ENCODE measurements at regions not wholly inside any gene's neighbourhood (a gene's known extent, or its start where the extent isn't known, plus 50 kb on each side); places are given as distances from the start of the nearest gene placed in this dataset.

DNA sequence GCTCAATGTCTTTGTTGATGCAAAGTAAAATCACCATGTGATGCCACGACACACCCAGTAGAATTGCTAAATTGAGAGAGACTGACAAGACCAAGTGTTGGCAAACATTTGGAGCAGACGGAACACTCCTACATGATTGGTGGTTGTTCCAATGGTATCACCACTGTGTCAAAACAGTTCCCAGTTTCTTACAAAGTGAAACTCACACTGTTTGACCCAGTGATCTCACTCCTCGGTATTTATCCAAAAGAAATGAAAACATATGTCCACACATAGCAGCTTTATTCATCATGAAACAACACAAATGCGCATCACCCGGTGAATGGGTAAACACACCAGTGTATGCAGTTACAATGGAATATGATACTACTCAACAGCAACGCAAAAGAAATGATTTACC lies 74.0 kb upstream of the SULF2 start:
- H3K27ac Mint-ChIP-seq = no peak overlapping the region
- H3K9me3 Mint-ChIP-seq = peaks cover 0 to 14% (median 5%) of the 10 kb centered on the region in 7 donors
- Histone ChIP-seq H3K4me2 (replicated peaks; ENCODE audit: extremely low read depth, low read length, poor library complexity, severe bottlenecking) (no peak overlapping the region), H3K36me3 (replicated peaks in 1 of 2; ENCODE audit: control insufficient read depth in 1 of 2, insufficient read depth in 2 of 2, low read length in 2 of 2) (no peaks in the 10 kb centered on the region), H3K9me3 (replicated peaks in 1 of 2; ENCODE audit: control insufficient read depth in 1 of 2, insufficient read depth in 1 of 2, low read length in 2 of 2) (no peaks in the 10 kb centered on the region), H2AFZ (ENCODE audit: insufficient read depth, low read depth, low read length, poor library complexity, severe bottlenecking) (no peak overlapping the region), H3K27me3 (ENCODE audit: control insufficient read depth in 2 of 2, insufficient read depth in 2 of 2, low read length in 2 of 2) (no peaks in the 10 kb centered on the region), H3K27ac (ENCODE audit: low read depth in 1 of 2, low read length in 2 of 2) (no peak overlapping the region), H3K4me1 (ENCODE audit: control insufficient read depth in 1 of 2, insufficient read depth in 2 of 2, low read length in 2 of 2) (no peaks in the 10 kb centered on the region), H4K20me1 (ENCODE audit: insufficient read depth, low read length) (no peaks in the 10 kb centered on the region), H3K4me3 (replicated peaks in 1 of 3; ENCODE audit: low read depth in 2 of 3, low read length in 3 of 3) (no peak overlapping the region), H3K79me2 (ENCODE audit: insufficient read depth, low read length) (no peaks in the 10 kb centered on the region), H3K9ac (ENCODE audit: insufficient read depth, low read length, poor library complexity, severe bottlenecking) (no peak overlapping the region)
- H3K27me3 Mint-ChIP-seq (ENCODE audit: low read depth in 3 of 3) = peaks cover 5 to 25% (median 25%) of the 10 kb centered on the region in 3 donors
- H3K36me3 Mint-ChIP-seq = no peaks in the 10 kb centered on the region
- TF ChIP-seq, protein P1, sequence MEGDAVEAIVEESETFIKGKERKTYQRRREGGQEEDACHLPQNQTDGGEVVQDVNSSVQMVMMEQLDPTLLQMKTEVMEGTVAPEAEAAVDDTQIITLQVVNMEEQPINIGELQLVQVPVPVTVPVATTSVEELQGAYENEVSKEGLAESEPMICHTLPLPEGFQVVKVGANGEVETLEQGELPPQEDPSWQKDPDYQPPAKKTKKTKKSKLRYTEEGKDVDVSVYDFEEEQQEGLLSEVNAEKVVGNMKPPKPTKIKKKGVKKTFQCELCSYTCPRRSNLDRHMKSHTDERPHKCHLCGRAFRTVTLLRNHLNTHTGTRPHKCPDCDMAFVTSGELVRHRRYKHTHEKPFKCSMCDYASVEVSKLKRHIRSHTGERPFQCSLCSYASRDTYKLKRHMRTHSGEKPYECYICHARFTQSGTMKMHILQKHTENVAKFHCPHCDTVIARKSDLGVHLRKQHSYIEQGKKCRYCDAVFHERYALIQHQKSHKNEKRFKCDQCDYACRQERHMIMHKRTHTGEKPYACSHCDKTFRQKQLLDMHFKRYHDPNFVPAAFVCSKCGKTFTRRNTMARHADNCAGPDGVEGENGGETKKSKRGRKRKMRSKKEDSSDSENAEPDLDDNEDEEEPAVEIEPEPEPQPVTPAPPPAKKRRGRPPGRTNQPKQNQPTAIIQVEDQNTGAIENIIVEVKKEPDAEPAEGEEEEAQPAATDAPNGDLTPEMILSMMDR (IDR thresholded peaks at IDR 0.05) = no peak
- no peak for DNase-seq
- WGBS (ENCODE audit: insufficient coverage) = 97% methylated on average over 5 of the region's 6 CpGs
- intact Hi-C loops (cut with micrococcal nuclease) = no loop called here
- no peaks in the 10 kb centered on the region for H3K4me1 Mint-ChIP-seq
- H3K4me3 Mint-ChIP-seq = no peak overlapping the region

DNA sequence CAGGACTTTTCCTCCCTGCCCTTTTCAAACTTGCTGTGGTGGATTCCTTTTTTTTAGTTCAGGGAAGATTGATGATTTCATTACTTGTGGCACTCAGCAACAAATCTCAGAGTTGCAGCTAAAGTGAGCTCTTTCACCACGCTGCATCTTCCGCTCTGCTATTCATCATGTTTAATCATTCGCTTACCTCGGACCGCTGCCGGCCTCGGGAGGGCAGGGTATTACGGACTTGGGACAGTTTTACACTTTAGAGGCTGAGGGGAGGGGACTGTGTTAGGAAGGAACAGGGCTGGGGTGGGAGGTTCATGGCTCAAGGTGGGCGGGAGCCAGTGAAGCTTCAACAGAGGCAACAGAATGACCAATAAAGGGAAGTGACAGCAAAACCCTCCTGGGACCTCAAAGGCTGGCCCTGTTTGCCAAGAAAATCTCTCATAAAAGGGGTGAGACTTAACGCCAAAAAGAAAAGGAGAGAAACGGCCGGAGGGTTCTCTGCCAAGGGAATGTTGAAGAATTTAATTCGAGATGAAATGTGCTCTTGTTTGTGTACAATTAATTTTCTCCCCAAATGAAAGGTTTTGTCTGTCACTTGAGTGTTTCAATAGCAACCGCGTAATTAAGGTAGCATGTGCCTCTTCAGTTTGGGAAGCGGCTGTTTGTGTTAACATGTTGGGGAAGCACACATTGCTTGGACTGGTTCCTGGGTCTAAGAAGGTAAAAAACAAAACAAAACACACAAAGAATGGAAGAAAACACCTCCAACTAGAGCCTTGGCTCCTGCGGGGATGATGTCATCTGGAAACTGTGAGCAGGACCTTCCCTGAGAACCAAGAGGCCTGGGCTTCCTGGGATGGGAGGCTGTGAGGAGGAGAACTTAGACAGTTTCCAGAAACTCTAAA lies 72.5 kb upstream of the SULF2 start:
- H3K4me2 ChIP-seq (replicated peaks; ENCODE audit: extremely low read depth, low read length, poor library complexity, severe bottlenecking) = no peak overlapping the region
- H3K9ac ChIP-seq (ENCODE audit: insufficient read depth, low read length, poor library complexity, severe bottlenecking) = no peak overlapping the region
- no peaks in the 10 kb centered on the region for H3K36me3 Mint-ChIP-seq
- H3K4me1 Mint-ChIP-seq = no peaks in the 10 kb centered on the region
- no peaks in the 10 kb centered on the region for H3K9me3 ChIP-seq (replicated peaks in 1 of 2; ENCODE audit: control insufficient read depth in 1 of 2, insufficient read depth in 1 of 2, low read length in 2 of 2)
- H3K27me3 Mint-ChIP-seq (ENCODE audit: low read depth in 3 of 3) = peaks cover 4 to 21% (median 18%) of the 10 kb centered on the region in 3 donors
- peaks cover 0 to 10% (median 4%) of the 10 kb centered on the region in 7 donors for H3K9me3 Mint-ChIP-seq
- no peak overlapping the region for H3K27ac Mint-ChIP-seq
- H4K20me1 ChIP-seq (ENCODE audit: insufficient read depth, low read length) = no peaks in the 10 kb centered on the region
- H3K27me3 ChIP-seq (ENCODE audit: control insufficient read depth in 2 of 2, insufficient read depth in 2 of 2, low read length in 2 of 2) = no peaks in the 10 kb centered on the region
- no peak overlapping the region for H3K4me3 ChIP-seq (replicated peaks in 1 of 3; ENCODE audit: low read depth in 2 of 3, low read length in 3 of 3)
- H3K36me3 ChIP-seq (replicated peaks in 1 of 2; ENCODE audit: control insufficient read depth in 1 of 2, insufficient read depth in 2 of 2, low read length in 2 of 2) = no peaks in the 10 kb centered on the region
- no peaks in the 10 kb centered on the region for H3K79me2 ChIP-seq (ENCODE audit: insufficient read depth, low read length)
- no peak overlapping the region for H3K27ac ChIP-seq (ENCODE audit: low read depth in 1 of 2, low read length in 2 of 2)
- no peak overlapping the region for H3K4me3 Mint-ChIP-seq
- TF ChIP-seq, protein P1 (IDR thresholded peaks at IDR 0.05) = no peak
- no peak overlapping the region for H2AFZ ChIP-seq (ENCODE audit: insufficient read depth, low read depth, low read length, poor library complexity, severe bottlenecking)
- 82% methylated on average over 8 of the region's 17 CpGs for WGBS (ENCODE audit: insufficient coverage)
- DNase-seq = no peak
- intact Hi-C loops (cut with micrococcal nuclease) = no loop called here
- H3K4me1 ChIP-seq (ENCODE audit: control insufficient read depth in 1 of 2, insufficient read depth in 2 of 2, low read length in 2 of 2) = no peaks in the 10 kb centered on the region

Measured in CD14-positive monocyte (primary cell).